Activated CD4-positive, alpha-beta T cell treated with anti-CD3 and anti-CD28 coated beads for 4 hours (primary cell): ENCODE measurements at regions not wholly inside any gene's neighbourhood (a gene's known extent, or its start where the extent isn't known, plus 50 kb on each side); places are given as distances from the start of the nearest gene placed in this dataset.
A peak's percentile ranks its signal among the peaks of the same experiment; 100 is the strongest.

ENCODE experiments used
- DNase-seq, 2 donors: peaks; one replicate each; pipeline ENCODE4 v3.0.0-alpha.2; 2020

- DNase-seq: no peak
Measured at GRCh38 chr21:24298040-24298439, 1309.2 kb downstream of the MRPL39 start.

DNA sequence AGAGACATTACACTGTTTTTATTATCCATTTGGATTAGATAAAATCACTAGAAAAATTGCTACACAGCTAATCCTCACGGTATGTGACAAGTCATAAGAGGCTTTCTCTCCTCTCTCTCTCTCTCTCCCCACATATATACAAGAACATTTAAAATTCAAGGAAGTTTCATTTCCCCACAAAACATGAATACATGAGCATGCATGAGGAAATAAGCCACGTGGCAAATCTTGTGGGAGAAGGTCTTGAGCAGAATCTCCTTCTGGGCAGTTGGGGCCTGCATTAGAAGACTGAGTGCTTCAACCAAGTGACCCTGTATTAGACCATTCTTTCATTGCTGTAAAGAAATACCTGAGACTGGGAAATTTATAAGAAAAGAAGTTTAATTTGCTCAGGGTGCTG is 1313.1 kb downstream of the MRPL39 start:
- DNase-seq: no peak

DNA sequence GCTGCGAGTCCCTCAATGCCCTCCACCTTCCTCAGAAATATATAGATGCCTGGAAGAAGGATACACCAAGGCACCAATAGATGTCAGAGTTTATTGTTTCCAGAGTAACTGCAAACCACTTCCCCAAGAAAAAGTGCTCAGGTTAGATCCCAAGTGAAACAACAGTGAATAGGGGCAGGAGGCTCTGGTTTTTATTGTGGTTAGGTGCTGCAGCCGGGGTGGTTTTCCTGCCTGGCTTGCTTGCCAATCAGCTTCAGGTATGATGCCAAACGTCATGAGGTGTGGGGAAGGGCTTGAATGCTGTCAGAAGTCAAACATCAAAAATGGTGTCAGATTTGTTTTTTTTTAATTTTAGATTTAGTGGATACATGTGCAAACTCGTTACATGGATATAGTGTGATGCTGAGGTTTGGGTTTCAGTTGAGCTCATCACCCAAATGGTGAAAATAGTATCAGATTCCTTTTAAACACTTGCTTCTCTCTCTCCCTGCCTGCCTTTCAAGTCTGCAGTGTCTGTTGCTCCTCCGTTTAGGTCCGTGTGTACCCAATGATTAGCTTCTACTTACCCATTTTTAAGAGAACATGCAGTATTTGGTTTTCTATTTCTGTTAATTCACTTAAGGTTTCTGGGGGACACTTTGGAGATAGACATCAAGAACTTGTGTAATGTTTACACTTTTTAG is 1317.0 kb downstream of the MRPL39 start:
- peak in 1 of 2 donors; percentile 17 for DNase-seq

DNA sequence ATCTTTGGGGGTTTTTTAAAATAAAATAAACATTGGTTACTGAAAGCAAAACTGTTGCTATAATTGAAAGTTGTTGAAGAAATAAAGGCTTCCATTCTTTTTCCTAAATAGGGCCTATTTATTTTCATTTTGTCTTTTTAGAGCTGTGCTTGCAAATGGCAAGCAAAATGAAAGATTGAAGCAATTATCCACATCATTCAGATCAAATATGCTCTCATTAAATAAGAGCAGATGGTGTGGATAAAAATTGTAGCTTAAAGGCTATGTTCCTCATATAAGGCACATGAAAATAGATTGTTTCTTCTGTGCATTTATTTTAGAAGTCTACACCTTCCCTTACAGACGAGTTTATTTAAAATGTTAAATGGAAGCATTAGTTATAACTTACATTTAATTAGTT is 1317.7 kb downstream of the MRPL39 start:
- no peak for DNase-seq

DNA sequence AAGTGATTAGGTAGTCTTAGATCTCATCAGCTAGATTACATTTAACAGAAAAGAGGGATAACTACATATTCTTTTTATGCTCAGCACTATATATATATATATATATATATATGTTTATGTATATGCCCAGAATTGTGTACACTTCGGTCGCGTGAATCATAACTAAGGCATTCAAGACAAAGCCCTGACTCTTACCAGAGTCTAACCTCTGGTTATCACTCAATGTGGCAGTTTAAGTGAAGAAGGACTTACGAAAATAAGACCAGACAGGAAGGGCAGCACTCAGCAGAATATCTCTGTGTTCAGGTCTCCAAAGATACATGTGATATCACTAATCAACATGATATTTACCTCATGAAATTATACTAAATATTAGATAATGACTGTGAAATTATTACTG is 1326.7 kb downstream of the MRPL39 start:
- DNase-seq: no peak

DNA sequence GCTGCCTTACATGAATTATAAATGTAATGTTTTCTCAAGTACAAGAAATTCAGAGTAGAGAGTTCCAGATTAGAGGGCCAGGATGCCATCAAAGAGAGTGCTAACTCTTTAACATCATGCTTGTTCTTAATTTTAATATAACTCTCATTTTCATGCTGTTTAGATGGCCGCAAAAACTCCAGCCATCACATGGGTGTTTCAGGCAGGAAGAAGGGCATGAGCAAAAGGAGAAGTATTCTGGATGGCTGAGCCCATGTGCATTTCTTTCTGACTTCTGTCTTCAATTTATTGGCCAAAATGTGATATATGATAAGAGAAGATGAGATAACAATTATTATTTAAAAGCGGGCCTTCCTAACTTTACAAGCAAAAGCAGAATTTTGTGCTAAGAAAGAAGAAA is 1328.6 kb downstream of the MRPL39 start:
- DNase-seq: no peak

- DNase-seq: no peak
Measured at GRCh38 chr21:24276204-24276603, 1331.1 kb downstream of the MRPL39 start.

- DNase-seq: no peak
Measured at GRCh38 chr21:24275616-24276015, 1331.7 kb downstream of the MRPL39 start.

DNA sequence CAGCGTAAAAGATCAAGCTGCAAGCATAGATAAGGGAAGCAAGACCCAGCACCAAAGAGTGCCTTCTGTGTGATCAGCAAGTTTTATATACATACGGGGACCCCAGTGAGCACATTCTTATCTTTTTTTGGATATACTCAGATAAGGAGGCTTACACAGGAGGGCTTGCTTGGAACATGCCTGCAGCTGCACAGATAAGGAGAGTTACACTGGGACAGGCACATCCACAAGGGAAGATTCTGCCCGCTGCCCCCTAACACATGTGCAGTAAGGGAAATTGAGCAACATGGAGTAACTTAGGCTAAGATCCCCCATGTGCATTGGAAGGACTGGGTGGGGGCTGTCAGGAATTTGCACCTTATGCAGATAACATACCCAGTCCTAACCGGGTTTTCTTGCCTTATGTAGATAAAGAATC is 1334.8 kb downstream of the MRPL39 start:
- DNase-seq: no peak

- no peak for DNase-seq
Measured at GRCh38 chr21:24265987-24266386, 1341.3 kb downstream of the MRPL39 start.

- no peak for DNase-seq
Measured at GRCh38 chr21:24260751-24261150, 1346.5 kb downstream of the MRPL39 start.

DNA sequence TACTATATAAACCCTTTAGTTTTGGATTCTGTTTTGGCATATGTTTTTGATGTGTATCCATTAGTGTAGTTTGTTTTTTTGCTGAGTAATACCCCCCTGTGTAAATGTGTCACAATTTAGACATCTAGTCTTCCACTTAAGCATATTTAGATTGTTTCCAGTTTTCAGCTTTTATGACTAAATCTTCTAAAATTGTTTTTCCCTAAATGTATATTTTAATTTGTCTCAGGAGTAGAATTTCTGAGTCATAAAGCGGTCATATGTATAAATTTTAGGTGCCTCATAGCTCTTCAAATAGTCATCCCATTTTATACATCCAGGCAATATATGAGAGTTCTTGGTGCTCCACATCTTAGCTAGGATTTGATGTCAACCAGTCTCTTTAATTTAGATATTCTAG is 1348.0 kb downstream of the MRPL39 start:
- no peak for DNase-seq

- DNase-seq: no peak
Measured at GRCh38 chr21:24255591-24255990, 1351.7 kb downstream of the MRPL39 start.

DNA sequence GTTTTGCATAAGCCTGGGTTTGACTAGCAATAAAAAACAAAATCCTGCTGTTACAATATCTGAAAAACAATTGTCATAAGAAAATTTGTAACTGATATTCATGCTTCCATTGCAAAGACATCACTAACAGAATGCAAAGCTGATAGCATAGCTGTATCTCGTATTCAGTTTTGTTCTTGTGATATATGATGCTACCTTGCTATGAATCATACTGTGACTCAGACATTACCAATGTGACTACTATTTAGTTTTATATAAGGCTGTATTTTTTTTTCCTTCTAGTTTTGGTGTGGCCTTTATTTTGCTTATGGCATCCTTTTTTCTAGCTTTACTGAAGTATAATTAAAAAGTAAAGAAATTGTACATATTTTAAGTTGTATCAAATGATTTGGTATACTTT is 1381.8 kb downstream of the MRPL39 start:
- no peak for DNase-seq

DNA sequence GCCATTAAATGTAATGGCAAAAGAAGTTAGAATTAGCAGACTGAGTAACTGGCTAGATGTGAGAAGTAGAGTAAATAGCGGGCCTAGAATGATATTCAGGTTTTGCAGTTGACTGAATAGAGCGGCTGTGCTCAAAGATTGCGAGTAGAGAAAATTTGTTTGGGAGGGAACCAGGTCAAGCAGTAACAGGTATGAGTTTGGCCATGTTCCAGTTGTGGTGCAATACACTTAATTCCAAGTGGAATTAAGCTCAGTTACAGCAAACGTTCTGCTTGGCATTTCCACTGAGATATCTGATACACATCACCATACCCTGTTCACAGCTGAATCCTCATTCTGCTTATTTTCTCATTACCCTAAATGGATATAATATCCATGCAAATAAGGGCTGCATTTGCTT is 1382.9 kb downstream of the MRPL39 start:
- no peak for DNase-seq

DNA sequence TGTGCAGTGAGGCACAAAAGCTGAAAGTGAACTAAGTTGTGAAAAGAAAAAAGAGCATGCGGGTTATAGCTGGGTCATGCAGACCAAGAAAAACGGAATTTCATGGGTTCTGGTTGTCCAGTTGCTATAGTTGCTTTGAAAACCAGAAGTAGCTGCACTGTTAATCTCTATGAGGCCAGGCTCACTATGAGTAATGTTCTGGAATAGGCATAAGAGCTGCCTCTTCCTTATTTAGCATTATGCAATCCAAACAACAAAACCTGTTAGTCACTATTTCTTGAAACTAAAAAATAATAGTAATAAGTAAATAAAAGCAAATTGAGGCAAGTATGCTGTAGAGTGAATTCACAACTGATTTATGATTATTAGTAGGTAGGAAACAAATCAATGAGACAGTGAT is 1383.7 kb downstream of the MRPL39 start:
- no peak for DNase-seq

DNA sequence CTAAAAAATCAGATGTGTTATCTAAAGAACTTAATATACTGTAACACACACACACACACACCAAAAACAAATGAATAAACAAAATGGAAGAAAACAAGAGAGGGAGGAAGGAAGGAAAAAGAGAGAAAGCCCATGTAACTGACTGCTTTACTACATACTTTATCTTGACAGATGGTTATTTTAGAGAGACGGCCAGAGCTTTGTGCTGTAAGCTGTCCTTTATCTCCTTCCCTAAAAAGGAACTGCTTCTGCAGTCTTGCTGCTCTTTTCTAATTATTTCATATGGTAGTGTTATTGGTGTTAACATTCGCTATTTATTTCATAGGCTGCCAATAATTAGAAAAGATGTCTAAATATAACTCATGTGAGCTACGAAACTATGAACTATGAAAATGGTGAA is 1384.6 kb downstream of the MRPL39 start:
- no peak for DNase-seq

- no peak for DNase-seq
Measured at GRCh38 chr21:24220446-24220845, 1386.8 kb downstream of the MRPL39 start.

- no peak for DNase-seq
Measured at GRCh38 chr21:24217151-24217550, 1390.1 kb downstream of the MRPL39 start.

- DNase-seq: no peak
Measured at GRCh38 chr21:24210130-24210529, 1397.2 kb downstream of the MRPL39 start.

DNA sequence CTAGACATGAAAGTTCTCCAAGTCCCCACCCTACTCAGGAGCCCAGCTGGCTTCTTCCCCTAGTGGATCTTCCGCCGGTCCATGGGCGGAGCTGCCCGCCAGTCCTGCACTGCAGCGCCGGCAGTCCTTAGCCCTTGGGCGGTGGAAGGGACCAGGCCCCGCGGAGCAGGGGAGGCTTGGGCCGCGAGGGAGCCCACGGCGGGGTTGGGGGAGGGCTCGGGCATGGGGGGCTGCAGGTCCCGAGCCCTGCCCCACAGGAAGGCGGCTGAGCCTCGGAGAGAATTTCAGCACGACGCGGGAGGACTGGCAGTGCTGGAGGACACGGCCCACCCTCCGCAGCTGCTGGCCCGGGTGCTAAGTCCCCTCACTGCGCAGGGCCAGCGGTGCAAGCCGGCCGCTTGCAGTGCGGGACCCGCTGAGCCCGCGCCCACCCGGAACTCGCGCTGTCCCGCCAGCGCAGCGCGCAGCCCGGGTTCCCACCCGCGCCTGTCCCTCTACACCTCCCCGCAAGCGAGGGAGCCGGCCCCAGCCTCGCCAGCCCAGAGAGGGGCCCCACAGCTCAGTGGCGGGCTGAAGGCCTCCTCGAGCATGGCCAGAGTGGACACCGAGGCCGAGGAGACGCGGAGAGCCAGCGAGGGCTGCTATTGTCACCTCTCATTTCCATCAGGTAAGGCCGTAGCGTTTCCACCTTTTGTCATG is 1398.6 kb downstream of the MRPL39 start:
- no peak for DNase-seq

DNA sequence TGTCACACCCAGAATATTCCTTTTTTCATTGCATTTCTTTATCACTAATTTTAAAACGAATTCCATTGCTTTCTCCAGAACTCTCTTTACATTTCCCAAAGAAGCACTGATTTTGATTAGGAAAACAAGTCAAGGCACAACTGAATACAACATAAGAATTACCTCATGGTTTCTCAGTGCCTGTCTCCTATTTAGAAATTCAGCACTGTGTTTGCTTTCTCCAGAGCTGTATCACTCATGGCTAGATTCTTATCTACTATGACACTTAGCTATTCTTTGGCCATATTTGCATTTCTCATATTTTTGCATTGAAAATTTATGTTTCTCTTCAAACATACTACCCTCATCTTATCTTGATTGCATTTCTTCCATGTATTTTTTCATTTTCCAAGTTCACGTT is 1402.0 kb downstream of the MRPL39 start:
- DNase-seq: no peak

- DNase-seq: no peak
Measured at GRCh38 chr21:24204641-24205040, 1402.6 kb downstream of the MRPL39 start.

DNA sequence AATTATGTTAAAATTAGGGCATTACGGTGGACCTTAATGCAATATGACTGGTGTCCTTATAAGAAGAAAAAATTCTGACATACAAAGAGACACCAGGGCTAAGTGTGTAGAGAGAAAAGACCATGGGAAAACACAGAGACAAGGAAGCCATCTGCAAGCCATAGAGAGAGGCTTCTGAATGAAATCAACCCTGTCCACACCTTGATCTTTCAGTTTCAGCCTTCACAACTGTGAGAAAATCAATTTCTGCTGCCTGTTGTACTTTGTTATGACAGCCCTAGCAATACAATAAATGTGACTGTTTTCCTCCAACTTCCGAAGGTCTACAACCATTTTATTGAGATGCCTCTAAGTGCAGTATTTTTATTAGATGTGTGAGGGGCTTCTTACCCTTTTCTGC is 1407.2 kb downstream of the MRPL39 start:
- no peak for DNase-seq

DNA sequence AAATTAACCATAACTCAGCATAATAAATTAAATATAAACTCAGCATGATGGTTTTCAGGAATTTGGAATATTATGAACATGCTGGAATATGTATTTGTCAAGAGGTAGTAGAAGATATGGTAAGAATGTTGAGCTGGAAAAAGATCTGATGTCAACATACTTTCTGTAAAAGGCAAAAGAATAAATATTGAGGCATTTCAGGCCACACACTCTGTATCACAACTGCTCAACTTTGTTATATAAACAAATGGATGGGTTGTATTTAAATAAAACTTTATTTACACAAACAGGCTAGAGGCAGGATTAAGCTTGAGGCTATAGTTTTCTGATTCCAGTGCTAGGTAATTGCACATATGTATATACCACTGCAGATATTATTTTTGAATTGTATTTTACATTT is 1409.4 kb downstream of the MRPL39 start:
- no peak for DNase-seq
